HFF-Myc (cell line): ENCODE measurements at regions not wholly inside any gene's neighbourhood (a gene's known extent, or its start where the extent isn't known, plus 50 kb on each side); places are given as distances from the start of the nearest gene placed in this dataset.

Experiments
- DNase-seq: peaks from one replicate; pipeline ENCODE4 v3.0.0-alpha.2; 2011; ENCODE audit warnings: low read depth; ENCODE audit errors: extremely low read depth
- H3K4me3 ChIP-seq: replicated peaks from 2 replicates; pipeline ENCODE4 v1.5.1; 2011; ENCODE audit warnings: low read depth, mild to moderate bottlenecking, control low read depth, low read length
- TF ChIP-seq, protein P1 (sequence below): IDR thresholded peaks from 2 replicates; pipeline ENCODE4 v1.5.1; 2012; ENCODE audit warnings: mild to moderate bottlenecking, low read depth, low read length, control low read depth; ENCODE audit errors: missing control alignments

DNA sequence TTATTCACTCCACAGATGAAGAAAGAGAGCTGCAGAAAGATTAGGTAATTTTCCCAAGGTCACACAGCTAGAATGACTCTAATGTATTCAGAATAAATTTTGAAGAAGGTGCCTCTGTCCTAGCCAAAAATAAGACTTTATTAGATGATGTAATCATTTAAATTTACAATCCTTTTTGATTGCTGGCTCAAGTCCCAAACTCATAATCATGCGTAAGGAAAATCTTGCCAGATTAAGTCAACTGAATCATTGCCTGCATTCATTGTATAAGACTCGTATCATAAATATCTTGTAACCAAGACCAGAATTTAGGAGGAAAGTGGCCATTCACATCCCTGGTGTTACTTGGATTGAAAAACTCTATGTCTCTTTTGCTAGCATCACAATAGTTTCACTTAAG, 53.1 kb upstream of the STK39 start:
- TF ChIP-seq, protein P1, sequence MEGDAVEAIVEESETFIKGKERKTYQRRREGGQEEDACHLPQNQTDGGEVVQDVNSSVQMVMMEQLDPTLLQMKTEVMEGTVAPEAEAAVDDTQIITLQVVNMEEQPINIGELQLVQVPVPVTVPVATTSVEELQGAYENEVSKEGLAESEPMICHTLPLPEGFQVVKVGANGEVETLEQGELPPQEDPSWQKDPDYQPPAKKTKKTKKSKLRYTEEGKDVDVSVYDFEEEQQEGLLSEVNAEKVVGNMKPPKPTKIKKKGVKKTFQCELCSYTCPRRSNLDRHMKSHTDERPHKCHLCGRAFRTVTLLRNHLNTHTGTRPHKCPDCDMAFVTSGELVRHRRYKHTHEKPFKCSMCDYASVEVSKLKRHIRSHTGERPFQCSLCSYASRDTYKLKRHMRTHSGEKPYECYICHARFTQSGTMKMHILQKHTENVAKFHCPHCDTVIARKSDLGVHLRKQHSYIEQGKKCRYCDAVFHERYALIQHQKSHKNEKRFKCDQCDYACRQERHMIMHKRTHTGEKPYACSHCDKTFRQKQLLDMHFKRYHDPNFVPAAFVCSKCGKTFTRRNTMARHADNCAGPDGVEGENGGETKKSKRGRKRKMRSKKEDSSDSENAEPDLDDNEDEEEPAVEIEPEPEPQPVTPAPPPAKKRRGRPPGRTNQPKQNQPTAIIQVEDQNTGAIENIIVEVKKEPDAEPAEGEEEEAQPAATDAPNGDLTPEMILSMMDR: no peak
- no peak for DNase-seq
- H3K4me3 ChIP-seq: no peak overlapping the region

DNA sequence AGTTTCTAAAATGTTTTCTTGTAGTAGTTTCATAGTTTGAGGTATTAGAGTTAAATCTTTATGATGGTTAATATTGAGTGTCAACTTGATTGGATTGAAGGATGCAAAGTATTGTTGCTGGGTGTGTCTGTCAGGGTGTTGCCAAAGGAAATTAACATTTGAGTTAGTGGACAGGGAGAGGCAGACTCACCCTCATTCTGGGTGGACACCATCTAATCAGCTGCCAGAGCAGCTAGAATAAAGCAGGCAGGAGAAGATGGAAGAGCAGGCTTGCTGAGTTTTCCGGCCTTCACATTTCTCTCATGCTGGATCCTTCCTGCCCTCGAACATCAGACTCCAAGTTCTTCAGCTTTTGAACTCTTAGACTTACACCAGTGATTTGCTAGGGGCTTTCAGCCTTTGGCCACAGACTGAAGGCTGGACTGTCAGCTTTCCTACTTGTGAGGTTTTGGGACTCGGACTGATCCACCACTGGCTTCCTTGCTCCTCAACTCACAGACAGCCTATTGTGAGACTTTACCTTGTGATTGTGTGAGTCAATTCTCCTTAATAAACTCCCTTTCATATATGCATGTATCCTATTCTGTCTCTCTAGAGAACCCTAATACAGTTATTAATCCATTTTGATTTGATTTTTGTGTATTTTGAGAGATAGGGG, 56.8 kb upstream of the STK39 start:
- DNase-seq: no peak
- H3K4me3 ChIP-seq: no peak overlapping the region
- TF ChIP-seq, protein P1: no peak

DNA sequence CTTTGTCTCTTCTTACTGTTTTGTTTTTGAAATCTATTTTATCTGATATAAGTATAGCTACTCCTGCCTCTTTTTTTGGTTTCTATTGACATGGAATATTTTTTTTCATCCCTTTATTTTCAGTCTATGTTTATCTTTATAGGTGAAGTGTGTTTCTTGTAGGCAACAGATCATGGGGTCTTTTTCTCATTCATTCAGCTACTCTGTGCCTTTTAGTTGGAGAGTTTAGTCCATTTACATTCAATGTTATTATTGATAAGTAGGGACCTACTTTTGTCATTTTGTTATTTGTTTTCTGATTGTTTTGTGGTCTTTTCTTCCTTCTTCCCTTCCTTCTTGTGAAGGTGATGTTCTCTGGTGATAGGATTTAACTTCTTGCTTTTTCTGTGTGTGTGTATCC, 60.0 kb upstream of the STK39 start:
- no peak overlapping the region for H3K4me3 ChIP-seq
- TF ChIP-seq, protein P1: no peak
- DNase-seq: no peak

DNA sequence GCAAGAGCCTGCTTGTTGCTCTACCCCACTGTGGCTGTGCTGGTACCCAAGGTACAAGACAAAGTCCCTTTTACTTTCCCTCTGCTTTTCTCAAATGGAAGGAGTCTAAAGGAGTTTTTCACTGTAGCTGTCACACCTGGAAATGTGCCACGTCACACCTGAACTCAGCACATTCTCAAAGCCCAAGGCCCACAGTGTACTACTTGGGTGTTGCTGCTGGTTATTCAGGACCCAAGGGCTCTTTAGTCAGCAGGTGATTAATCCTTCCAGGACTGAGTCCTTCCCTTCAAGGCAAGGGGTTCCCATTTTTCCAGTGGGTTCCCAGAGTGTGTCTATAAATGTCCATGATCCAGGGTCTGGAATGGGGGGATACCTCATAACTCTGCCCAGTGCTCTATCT, 63.2 kb upstream of the STK39 start:
- DNase-seq: no peak
- no peak overlapping the region for H3K4me3 ChIP-seq
- TF ChIP-seq, protein P1: no peak

DNA sequence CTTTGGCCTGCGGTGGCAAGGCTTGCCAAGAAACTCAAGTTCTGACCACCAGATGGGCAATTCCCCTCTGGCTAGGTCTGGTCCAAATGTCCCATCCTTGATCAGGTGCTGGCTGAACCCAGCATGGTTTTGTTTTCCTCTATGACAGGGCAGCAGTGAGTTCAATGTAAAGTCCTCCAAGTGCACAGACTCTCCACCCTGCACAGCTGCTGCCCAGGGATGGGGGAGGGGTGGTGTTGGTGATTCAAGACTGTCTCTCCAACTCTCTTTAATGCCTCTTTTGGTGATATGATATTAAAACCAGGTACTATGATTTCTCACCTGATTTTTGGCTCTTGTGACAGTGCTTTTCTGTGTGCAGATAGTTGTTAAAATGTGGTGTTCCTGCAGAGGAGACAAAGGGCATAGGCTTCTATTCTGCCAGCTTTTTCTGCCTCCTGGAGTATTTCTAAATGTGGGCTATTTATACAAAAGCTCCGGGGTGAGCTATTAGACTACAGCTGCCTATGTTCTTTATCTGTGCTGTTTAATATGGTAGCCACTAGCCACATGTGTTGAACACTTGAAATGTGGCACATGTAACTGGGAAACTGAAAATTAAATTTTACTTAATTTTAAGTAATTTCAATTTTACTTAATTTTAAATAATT, 64.0 kb upstream of the STK39 start:
- H3K4me3 ChIP-seq: no peak overlapping the region
- TF ChIP-seq, protein P1: no peak
- DNase-seq: no peak

DNA sequence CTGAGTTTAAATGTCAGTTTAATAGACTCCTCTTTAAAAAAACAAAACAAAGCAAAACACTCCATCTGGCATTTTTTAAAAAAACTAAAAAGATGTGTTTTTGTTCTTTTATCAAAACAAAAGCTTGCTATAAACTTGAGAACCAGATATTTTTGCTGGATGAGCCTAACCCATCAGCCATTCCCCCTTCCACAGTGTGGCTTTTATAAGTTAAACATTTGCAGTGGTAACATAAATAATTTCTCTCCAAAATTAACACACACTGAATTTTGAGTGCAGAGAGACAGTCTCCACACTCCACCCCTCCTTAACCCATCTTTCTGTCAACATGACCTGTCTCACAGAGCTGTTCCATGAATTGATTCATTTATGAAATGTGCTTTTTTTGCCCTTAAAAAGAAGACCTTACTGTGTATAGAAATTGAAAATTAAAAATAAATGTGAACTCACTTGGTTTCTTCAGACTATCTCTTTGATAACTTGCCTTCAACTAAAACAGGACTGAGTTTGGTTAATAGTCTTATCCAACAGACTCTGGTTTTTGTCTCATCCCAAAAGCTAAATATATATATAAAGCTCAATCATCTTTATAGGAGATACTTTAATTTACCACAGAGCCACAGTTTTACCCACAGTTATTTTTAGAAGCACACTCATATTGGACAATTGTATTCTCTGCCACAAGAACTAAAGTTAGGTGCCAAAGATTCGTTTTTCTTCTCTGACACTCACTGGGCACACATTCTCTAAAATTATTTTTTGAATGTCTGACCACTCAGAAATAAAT, 64.8 kb upstream of the STK39 start:
- TF ChIP-seq, protein P1: no peak
- DNase-seq: no peak
- no peak overlapping the region for H3K4me3 ChIP-seq
